ENCODE measurements at regions not wholly inside any gene's neighbourhood (a gene's known extent, or its start where the extent isn't known, plus 50 kb on each side); places are given as distances from the start of the nearest gene placed in this dataset.
"Not testable (repeated sequence)": the region's sequence is repeated elsewhere in the genome, so short reads cannot be mapped to it uniquely, and the experiment has no call there.

- POLR2A ChIA-PET = no interaction called here
- H3K4me3 ChIP-seq (ENCODE audit: low read depth, low read length) = no peak overlapping the region
- CTCF ChIA-PET = no interaction called here
- DNase-seq (ENCODE audit: low read depth, low spot score) = no peak
- TF ChIP-seq, protein P1, sequence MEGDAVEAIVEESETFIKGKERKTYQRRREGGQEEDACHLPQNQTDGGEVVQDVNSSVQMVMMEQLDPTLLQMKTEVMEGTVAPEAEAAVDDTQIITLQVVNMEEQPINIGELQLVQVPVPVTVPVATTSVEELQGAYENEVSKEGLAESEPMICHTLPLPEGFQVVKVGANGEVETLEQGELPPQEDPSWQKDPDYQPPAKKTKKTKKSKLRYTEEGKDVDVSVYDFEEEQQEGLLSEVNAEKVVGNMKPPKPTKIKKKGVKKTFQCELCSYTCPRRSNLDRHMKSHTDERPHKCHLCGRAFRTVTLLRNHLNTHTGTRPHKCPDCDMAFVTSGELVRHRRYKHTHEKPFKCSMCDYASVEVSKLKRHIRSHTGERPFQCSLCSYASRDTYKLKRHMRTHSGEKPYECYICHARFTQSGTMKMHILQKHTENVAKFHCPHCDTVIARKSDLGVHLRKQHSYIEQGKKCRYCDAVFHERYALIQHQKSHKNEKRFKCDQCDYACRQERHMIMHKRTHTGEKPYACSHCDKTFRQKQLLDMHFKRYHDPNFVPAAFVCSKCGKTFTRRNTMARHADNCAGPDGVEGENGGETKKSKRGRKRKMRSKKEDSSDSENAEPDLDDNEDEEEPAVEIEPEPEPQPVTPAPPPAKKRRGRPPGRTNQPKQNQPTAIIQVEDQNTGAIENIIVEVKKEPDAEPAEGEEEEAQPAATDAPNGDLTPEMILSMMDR (IDR thresholded peaks at IDR 0.05; ENCODE audit: insufficient read depth, low read length, missing control alignments) = no peak
These were observed 167.0 kb downstream of the COG6 start for GRCh38 chr13:39822437-39822836.

GRCh38 chr13:39823063-39823713 lies 167.7 kb downstream of the COG6 start:
- no peak for DNase-seq (ENCODE audit: low read depth, low spot score)
- TF ChIP-seq, protein P1 (IDR thresholded peaks at IDR 0.05; ENCODE audit: insufficient read depth, low read length, missing control alignments) = no peak
- CTCF ChIA-PET = no interaction called here
- POLR2A ChIA-PET = no interaction called here
- H3K4me3 ChIP-seq (ENCODE audit: low read depth, low read length) = no peak overlapping the region

DNA sequence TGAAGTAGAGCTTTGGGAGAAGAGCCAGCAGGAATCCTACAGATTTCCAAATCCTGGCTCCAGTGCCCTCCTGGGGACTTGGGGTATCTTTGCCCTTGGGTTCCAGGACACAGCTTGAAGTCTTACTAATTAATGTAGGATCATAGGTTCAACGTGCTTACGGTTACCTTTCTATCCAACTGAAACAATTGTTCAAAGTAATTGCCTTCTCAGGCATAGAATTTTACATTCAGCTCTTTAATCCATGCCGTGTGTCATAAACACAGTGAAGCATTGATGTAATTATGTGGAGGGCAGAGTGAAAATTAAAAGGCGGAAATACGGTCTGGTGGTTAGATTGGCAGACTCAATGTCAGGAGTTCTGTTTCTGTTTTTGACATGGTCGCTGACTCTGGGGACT lies 170.4 kb downstream of the COG6 start:
- ChIA-PET POLR2A (no interaction called here), CTCF (no interaction called here)
- H3K4me3 ChIP-seq (ENCODE audit: low read depth, low read length) = no peak overlapping the region
- TF ChIP-seq, protein P1 (IDR thresholded peaks at IDR 0.05; ENCODE audit: insufficient read depth, low read length, missing control alignments) = no peak
- no peak for DNase-seq (ENCODE audit: low read depth, low spot score)

GRCh38 chr13:39835253-39835652 lies 179.8 kb downstream of the COG6 start:
- TF ChIP-seq, protein P1 (IDR thresholded peaks at IDR 0.05; ENCODE audit: insufficient read depth, low read length, missing control alignments) = no peak
- DNase-seq (ENCODE audit: low read depth, low spot score) = no peak
- CTCF ChIA-PET = no interaction called here
- POLR2A ChIA-PET = no interaction called here
- no peak overlapping the region for H3K4me3 ChIP-seq (ENCODE audit: low read depth, low read length)

- ChIA-PET CTCF (no interaction called here), POLR2A (no interaction called here)
- H3K4me3 ChIP-seq (ENCODE audit: low read depth, low read length) = no peak overlapping the region
- TF ChIP-seq, protein P1 (IDR thresholded peaks at IDR 0.05; ENCODE audit: insufficient read depth, low read length, missing control alignments) = no peak
- no peak for DNase-seq (ENCODE audit: low read depth, low spot score)
These were observed 180.6 kb downstream of the COG6 start for GRCh38 chr13:39836038-39836437.

GRCh38 chr13:39837866-39838265 lies 182.4 kb downstream of the COG6 start:
- H3K4me3 ChIP-seq (ENCODE audit: low read depth, low read length); POLR2A ChIA-PET; DNase-seq (ENCODE audit: low read depth, low spot score); CTCF ChIA-PET: not testable (repeated sequence)

DNA sequence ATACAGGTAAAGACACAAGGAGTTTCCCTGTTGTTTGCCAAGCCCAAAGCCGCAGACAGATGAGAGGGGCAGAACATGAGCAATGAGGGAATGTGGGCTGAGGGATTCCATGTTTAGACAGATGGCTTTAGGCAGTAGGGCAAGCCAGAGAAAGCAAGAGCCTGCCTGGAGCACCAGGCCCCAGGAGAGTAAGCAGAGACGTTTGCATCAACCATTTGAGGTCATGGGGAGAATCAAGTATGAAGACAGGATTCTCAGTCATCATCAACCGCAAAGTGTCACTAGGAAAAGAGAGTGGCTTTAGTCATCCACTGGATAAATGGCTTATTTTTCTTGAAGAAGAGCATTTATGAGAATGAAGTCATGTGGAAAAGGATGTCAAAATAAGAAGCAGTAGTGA lies 184.7 kb downstream of the COG6 start:
- H3K4me3 ChIP-seq (ENCODE audit: low read depth, low read length) = no peak overlapping the region
- CTCF ChIA-PET = no interaction called here
- POLR2A ChIA-PET = no interaction called here
- DNase-seq (ENCODE audit: low read depth, low spot score) = no peak
- TF ChIP-seq, protein P1 (IDR thresholded peaks at IDR 0.05; ENCODE audit: insufficient read depth, low read length, missing control alignments) = no peak
